ENCODE measurements at regions not wholly inside any gene's neighbourhood (a gene's known extent, or its start where the extent isn't known, plus 50 kb on each side); places are given as distances from the start of the nearest gene placed in this dataset.

DNA sequence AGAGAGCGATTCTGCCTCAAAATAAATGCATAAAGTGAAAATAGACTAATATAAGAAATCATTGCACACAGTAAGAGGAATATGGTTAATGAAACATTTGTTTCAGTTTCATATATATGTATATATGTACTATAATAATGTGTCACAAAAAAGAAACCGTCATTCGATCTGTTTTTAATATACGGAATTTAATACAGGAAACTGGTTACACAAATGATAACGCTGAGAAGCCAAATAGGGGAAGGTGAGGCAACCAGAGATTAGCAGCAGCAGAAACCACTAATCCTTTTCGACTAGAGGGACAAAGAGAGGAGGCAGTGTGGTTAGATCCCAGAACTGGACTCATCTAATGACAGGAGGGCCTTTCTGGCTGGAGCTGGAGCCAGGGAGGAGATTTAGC, 64.2 kb upstream of the GREB1L start:
- Histone ChIP-seq H3K4me3 (no peak overlapping the region), H3K27ac (no peak overlapping the region), H3K4me1 (ENCODE audit: control insufficient read depth in 1 of 2, low read depth in 2 of 2) (peaks cover 0 to 8% of the 10 kb centered on the region in 2 donors), H3K9me3 (no peaks in the 10 kb centered on the region), H3K27me3 (replicated peaks; ENCODE audit: insufficient read depth) (no peaks in the 10 kb centered on the region), H3K36me3 (no peaks in the 10 kb centered on the region)
- DNase-seq (ENCODE audit: low spot score): no peak
- no peak for TF ChIP-seq CTCF (IDR thresholded peaks at IDR 0.05)
- no peak for ATAC-seq (ENCODE audit: insufficient number of reproducible peaks, low FRiP score, low read depth)

GRCh38 chr18:21179590-21180220, 62.3 kb upstream of the GREB1L start:
- DNase-seq (ENCODE audit: low spot score): no peak
- H3K4me1 ChIP-seq (ENCODE audit: control insufficient read depth in 1 of 2, low read depth in 2 of 2): no peaks in the 10 kb centered on the region
- no peak overlapping the region for H3K27ac ChIP-seq
- TF ChIP-seq CTCF (IDR thresholded peaks at IDR 0.05): peak; percentile 68
- no peaks in the 10 kb centered on the region for H3K9me3 ChIP-seq
- H3K4me3 ChIP-seq: no peak overlapping the region
- H3K27me3 ChIP-seq (replicated peaks; ENCODE audit: insufficient read depth): no peaks in the 10 kb centered on the region
- peak; percentile 91 for ATAC-seq (ENCODE audit: insufficient number of reproducible peaks, low FRiP score, low read depth)
- no peaks in the 10 kb centered on the region for H3K36me3 ChIP-seq

- no peak for DNase-seq (ENCODE audit: low spot score)
- Histone ChIP-seq H3K27ac (no peak overlapping the region), H3K4me3 (no peak overlapping the region), H3K27me3 (replicated peaks; ENCODE audit: insufficient read depth) (no peaks in the 10 kb centered on the region), H3K9me3 (no peaks in the 10 kb centered on the region), H3K36me3 (no peaks in the 10 kb centered on the region), H3K4me1 (ENCODE audit: control insufficient read depth in 1 of 2, low read depth in 2 of 2) (no peaks in the 10 kb centered on the region)
- TF ChIP-seq CTCF (IDR thresholded peaks at IDR 0.05): no peak
- ATAC-seq (ENCODE audit: insufficient number of reproducible peaks, low FRiP score, low read depth): no peak
Observed at GRCh38 chr18:21180588-21180987, 61.4 kb upstream of the GREB1L start.

GRCh38 chr18:21181766-21182165, 60.3 kb upstream of the GREB1L start:
- Histone ChIP-seq H3K27ac (no peak overlapping the region), H3K27me3 (replicated peaks; ENCODE audit: insufficient read depth) (no peaks in the 10 kb centered on the region), H3K4me1 (ENCODE audit: control insufficient read depth in 1 of 2, low read depth in 2 of 2) (no peaks in the 10 kb centered on the region), H3K36me3 (no peaks in the 10 kb centered on the region), H3K9me3 (no peaks in the 10 kb centered on the region), H3K4me3 (no peak overlapping the region)
- no peak for ATAC-seq (ENCODE audit: insufficient number of reproducible peaks, low FRiP score, low read depth)
- no peak for TF ChIP-seq CTCF (IDR thresholded peaks at IDR 0.05)
- DNase-seq (ENCODE audit: low spot score): no peak

- H3K27me3 ChIP-seq (replicated peaks; ENCODE audit: insufficient read depth): no peaks in the 10 kb centered on the region
- no peak for DNase-seq (ENCODE audit: low spot score)
- H3K4me3 ChIP-seq: no peak overlapping the region
- no peaks in the 10 kb centered on the region for H3K36me3 ChIP-seq
- ATAC-seq (ENCODE audit: insufficient number of reproducible peaks, low FRiP score, low read depth): no peak
- no peaks in the 10 kb centered on the region for H3K4me1 ChIP-seq (ENCODE audit: control insufficient read depth in 1 of 2, low read depth in 2 of 2)
- TF ChIP-seq CTCF (IDR thresholded peaks at IDR 0.05): no peak
- H3K9me3 ChIP-seq: no peaks in the 10 kb centered on the region
- H3K27ac ChIP-seq: no peak overlapping the region
Observed at GRCh38 chr18:21183670-21184069, 58.4 kb upstream of the GREB1L start.

Measured in thoracic aorta (tissue), 2 donors.